ENCODE measurements at regions not wholly inside any gene's neighbourhood (a gene's known extent, or its start where the extent isn't known, plus 50 kb on each side); places are given as distances from the start of the nearest gene placed in this dataset.

DNA sequence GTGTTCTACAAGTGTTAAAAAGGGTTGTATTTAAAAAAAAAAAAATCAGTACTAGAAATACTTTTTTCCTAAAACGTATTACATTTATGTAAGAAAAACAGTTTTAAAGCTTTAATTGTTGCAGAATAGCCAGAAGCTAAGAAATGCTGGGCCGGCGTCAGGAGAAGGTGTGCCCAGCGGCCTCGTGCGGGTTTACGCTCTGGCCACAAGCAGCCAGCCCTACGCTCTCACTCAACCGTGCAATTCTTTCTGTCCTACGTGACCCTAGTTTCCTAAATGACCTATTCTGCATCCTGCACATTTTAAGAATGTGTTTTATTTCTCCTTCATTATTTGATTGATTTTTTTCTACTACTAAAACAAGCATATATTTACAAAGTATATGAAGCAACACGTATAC is 279.7 kb upstream of the KLF14 start:
- Histone ChIP-seq H3K9me3 (no peaks in the 10 kb centered on the region), H3K36me3 (no peaks in the 10 kb centered on the region), H3K27ac (no peak overlapping the region), H3K27me3 (replicated peaks; ENCODE audit: insufficient read depth) (no peaks in the 10 kb centered on the region), H3K4me3 (no peak overlapping the region), H3K4me1 (ENCODE audit: control insufficient read depth in 1 of 2, low read depth in 2 of 2) (peaks cover 47 to 93% of the 10 kb centered on the region in 2 donors)
- DNase-seq (ENCODE audit: low spot score), result no peak
- ATAC-seq (ENCODE audit: insufficient number of reproducible peaks, low FRiP score, low read depth), result no peak
- TF ChIP-seq, protein P1, sequence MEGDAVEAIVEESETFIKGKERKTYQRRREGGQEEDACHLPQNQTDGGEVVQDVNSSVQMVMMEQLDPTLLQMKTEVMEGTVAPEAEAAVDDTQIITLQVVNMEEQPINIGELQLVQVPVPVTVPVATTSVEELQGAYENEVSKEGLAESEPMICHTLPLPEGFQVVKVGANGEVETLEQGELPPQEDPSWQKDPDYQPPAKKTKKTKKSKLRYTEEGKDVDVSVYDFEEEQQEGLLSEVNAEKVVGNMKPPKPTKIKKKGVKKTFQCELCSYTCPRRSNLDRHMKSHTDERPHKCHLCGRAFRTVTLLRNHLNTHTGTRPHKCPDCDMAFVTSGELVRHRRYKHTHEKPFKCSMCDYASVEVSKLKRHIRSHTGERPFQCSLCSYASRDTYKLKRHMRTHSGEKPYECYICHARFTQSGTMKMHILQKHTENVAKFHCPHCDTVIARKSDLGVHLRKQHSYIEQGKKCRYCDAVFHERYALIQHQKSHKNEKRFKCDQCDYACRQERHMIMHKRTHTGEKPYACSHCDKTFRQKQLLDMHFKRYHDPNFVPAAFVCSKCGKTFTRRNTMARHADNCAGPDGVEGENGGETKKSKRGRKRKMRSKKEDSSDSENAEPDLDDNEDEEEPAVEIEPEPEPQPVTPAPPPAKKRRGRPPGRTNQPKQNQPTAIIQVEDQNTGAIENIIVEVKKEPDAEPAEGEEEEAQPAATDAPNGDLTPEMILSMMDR (IDR thresholded peaks at IDR 0.05), result no peak

DNA sequence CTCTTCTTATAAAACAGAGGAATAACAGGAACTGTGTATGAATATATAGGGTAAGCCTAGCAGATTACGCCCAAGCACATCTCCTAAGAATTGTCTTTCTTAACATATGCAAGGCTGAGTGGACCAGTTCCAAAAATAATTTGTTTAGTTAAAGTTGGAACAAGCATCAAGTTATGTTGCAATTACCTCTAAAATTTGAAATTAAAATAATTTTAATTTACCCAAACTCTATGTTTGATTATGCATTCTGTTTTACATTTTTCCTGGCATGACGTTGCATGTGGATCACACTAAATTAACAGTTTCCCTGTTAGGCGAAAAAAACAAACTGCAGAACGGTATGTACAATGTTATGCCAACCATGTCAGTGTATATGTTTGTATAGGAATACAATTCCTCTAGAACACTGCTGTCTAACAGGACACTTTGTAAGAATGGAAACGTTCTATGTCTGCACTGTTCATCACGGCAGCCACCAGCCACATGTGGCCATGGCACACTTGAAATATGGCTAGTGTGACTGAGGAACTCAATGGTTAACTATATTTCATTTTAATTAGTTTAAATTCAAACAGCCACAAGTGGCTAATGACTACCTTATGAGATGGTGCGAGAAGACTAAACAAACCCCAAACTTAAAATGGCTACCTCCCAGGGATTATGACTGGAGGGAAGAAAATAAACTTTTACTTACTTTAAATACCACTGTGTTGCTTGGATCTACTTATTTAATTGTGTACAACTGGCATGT is 281.1 kb upstream of the KLF14 start:
- no peak overlapping the region for H3K27ac ChIP-seq
- H3K4me1 ChIP-seq (ENCODE audit: control insufficient read depth in 1 of 2, low read depth in 2 of 2), result peaks cover 36 to 92% of the 10 kb centered on the region in 2 donors
- no peak for ATAC-seq (ENCODE audit: insufficient number of reproducible peaks, low FRiP score, low read depth)
- no peak overlapping the region for H3K4me3 ChIP-seq
- no peaks in the 10 kb centered on the region for H3K27me3 ChIP-seq (replicated peaks; ENCODE audit: insufficient read depth)
- H3K9me3 ChIP-seq, result no peaks in the 10 kb centered on the region
- no peaks in the 10 kb centered on the region for H3K36me3 ChIP-seq
- DNase-seq (ENCODE audit: low spot score), result no peak
- TF ChIP-seq, protein P1 (IDR thresholded peaks at IDR 0.05), result no peak

DNA sequence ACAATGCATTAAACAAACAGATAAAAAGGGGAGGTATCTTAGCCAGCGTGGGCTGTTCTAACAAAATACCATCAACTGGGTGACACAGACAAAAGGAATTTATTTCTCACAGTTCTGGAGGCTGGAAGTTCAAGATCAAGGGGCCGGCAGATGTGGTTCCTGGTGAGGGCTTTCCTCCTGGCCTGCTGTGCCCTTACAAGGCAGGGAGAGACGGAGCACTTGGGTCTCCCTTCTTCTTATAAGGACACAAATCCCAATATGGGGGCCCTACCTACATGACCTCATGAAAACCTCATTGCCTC is 281.6 kb upstream of the KLF14 start:
- DNase-seq (ENCODE audit: low spot score) (no peak), ATAC-seq (ENCODE audit: insufficient number of reproducible peaks, low FRiP score, low read depth) (no peak)
- Histone ChIP-seq H3K27ac (no peak overlapping the region), H3K9me3 (no peaks in the 10 kb centered on the region), H3K4me1 (ENCODE audit: control insufficient read depth in 1 of 2, low read depth in 2 of 2) (peaks cover 31 to 92% of the 10 kb centered on the region in 2 donors), H3K36me3 (no peaks in the 10 kb centered on the region), H3K4me3 (no peak overlapping the region), H3K27me3 (replicated peaks; ENCODE audit: insufficient read depth) (no peaks in the 10 kb centered on the region)
- TF ChIP-seq, protein P1 (IDR thresholded peaks at IDR 0.05), result no peak

DNA sequence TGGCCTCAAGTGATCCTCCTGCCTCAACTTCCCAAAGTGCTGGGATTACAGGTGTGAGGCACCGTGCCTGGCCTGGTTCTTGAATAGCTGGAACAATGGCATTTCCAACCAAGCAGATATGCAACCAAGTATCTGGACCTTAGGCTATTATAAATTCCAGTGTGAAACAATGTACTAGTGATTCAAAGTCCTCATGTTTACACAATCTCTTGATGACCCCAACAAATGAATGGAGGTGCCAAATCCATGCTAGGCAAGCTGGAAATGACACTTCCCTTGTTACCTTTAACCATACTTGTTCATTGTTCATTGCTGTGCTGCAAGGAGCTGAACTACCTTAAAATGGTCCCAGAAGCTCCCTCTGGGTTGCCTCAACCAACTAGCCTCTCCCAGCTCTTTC is 282.2 kb upstream of the KLF14 start:
- peaks cover 27 to 92% of the 10 kb centered on the region in 2 donors for H3K4me1 ChIP-seq (ENCODE audit: control insufficient read depth in 1 of 2, low read depth in 2 of 2)

DNA sequence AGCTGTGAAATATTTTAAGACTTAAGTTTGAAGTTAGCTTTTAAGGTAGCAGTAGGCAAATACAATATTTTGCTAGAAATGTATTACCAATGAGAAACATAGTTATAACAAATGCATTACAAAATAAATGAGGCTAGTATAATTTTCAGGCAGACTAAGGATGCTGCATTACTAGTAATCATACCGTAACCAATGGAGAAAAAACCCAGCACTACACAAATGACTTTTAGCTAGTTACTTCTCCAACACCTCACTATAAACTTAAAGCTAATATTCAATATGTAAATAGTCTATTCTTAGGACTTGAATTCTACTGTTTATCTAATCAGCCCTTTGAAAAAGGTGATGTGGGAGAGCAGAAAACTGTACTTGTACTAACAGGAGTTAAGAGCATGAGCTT is 285.3 kb upstream of the KLF14 start:
- TF ChIP-seq, protein P1 (IDR thresholded peaks at IDR 0.05), result no peak
- peaks cover under 1% of the 10 kb centered on the region for H3K36me3 ChIP-seq
- DNase-seq (ENCODE audit: low spot score) (no peak), ATAC-seq (ENCODE audit: insufficient number of reproducible peaks, low FRiP score, low read depth) (no peak)
- H3K9me3 ChIP-seq, result no peaks in the 10 kb centered on the region
- no peak overlapping the region for H3K4me3 ChIP-seq
- H3K27me3 ChIP-seq (replicated peaks; ENCODE audit: insufficient read depth), result no peaks in the 10 kb centered on the region
- no peak overlapping the region for H3K27ac ChIP-seq
- H3K4me1 ChIP-seq (ENCODE audit: control insufficient read depth in 1 of 2, low read depth in 2 of 2), result peaks cover 16 to 79% of the 10 kb centered on the region in 2 donors

More for the DNA sequence above, 282.2 kb upstream of the KLF14 start:
- no peaks in the 10 kb centered on the region for H3K36me3 ChIP-seq
- ATAC-seq (ENCODE audit: insufficient number of reproducible peaks, low FRiP score, low read depth) (no peak), DNase-seq (ENCODE audit: low spot score) (no peak)
- no peak overlapping the region for H3K4me3 ChIP-seq
- no peaks in the 10 kb centered on the region for H3K9me3 ChIP-seq
- H3K27me3 ChIP-seq (replicated peaks; ENCODE audit: insufficient read depth), result no peaks in the 10 kb centered on the region
- no peak overlapping the region for H3K27ac ChIP-seq
- TF ChIP-seq, protein P1 (IDR thresholded peaks at IDR 0.05), result no peak

All from thoracic aorta (tissue), 2 donors.